ENCODE measurements at regions not wholly inside any gene's neighbourhood (a gene's known extent, or its start where the extent isn't known, plus 50 kb on each side); places are given as distances from the start of the nearest gene placed in this dataset.

GRCh38 chr18:43465483-43465882, 188.2 kb upstream of the SYT4 start:
- ATAC-seq (no peak), DNase-seq (no peak)
- intact Hi-C loops (cut with micrococcal nuclease), result no loop called here

- DNase-seq (no peak), ATAC-seq (no peak)
- intact Hi-C loops (cut with micrococcal nuclease), result no loop called here
These were observed 194.6 kb upstream of the SYT4 start for GRCh38 chr18:43471873-43472272.

GRCh38 chr18:43481069-43481468, 203.8 kb upstream of the SYT4 start:
- DNase-seq (no peak), ATAC-seq (no peak)
- intact Hi-C loops (cut with micrococcal nuclease), result no loop called here

GRCh38 chr18:43482136-43482535, 204.8 kb upstream of the SYT4 start:
- no peak for ATAC-seq
- intact Hi-C loops (cut with micrococcal nuclease), result no loop called here
- DNase-seq, result no peak

GRCh38 chr18:43482600-43482999, 205.3 kb upstream of the SYT4 start:
- DNase-seq, result no peak
- intact Hi-C loops (cut with micrococcal nuclease), result no loop called here
- ATAC-seq, result no peak

- intact Hi-C loops (cut with micrococcal nuclease), result no loop called here
- ATAC-seq (no peak), DNase-seq (no peak)
These were observed 207.4 kb upstream of the SYT4 start for GRCh38 chr18:43484710-43485109.

- intact Hi-C loops (cut with micrococcal nuclease), result no loop called here
- DNase-seq (no peak), ATAC-seq (no peak)
These were observed 208.3 kb upstream of the SYT4 start for GRCh38 chr18:43485545-43485963.

- no peak for ATAC-seq
- DNase-seq, result no peak
These were observed 209.2 kb upstream of the SYT4 start for GRCh38 chr18:43486462-43486861.

GRCh38 chr18:43501099-43501498, 223.8 kb upstream of the SYT4 start:
- intact Hi-C loops (cut with micrococcal nuclease), result no loop called here
- no peak for ATAC-seq
- DNase-seq, result no peak

More at GRCh38 chr18:43486462-43486861, 209.2 kb upstream of the SYT4 start:
- intact Hi-C loops (cut with micrococcal nuclease), result no loop called here

- no peak for ATAC-seq
- intact Hi-C loops (cut with micrococcal nuclease), result no loop called here
- no peak for DNase-seq
These were observed 229.6 kb upstream of the SYT4 start for GRCh38 chr18:43506935-43507334.

GRCh38 chr18:43507842-43508481, 230.7 kb upstream of the SYT4 start:
- intact Hi-C loops (cut with micrococcal nuclease), result no loop called here
- DNase-seq, result no peak
- ATAC-seq, result no peak

GRCh38 chr18:43514747-43515146, 237.5 kb upstream of the SYT4 start:
- DNase-seq, result no peak
- ATAC-seq, result no peak
- intact Hi-C loops (cut with micrococcal nuclease), result no loop called here

GRCh38 chr18:43515481-43515880, 238.2 kb upstream of the SYT4 start:
- ATAC-seq (no peak), DNase-seq (no peak)
- intact Hi-C loops (cut with micrococcal nuclease), result no loop called here

GRCh38 chr18:43524260-43524659, 247.0 kb upstream of the SYT4 start:
- DNase-seq (no peak), ATAC-seq (no peak)
- intact Hi-C loops (cut with micrococcal nuclease), result no loop called here

- intact Hi-C loops (cut with micrococcal nuclease), result no loop called here
- DNase-seq (no peak), ATAC-seq (peak; percentile 54)
These were observed 247.9 kb upstream of the SYT4 start for GRCh38 chr18:43525169-43525568.

GRCh38 chr18:43526426-43527145, 249.3 kb upstream of the SYT4 start:
- DNase-seq, result no peak
- intact Hi-C loops (cut with micrococcal nuclease), result no loop called here
- ATAC-seq, result no peak

- intact Hi-C loops (cut with micrococcal nuclease), result no loop called here
- no peak for DNase-seq
- no peak for ATAC-seq
These were observed 254.1 kb upstream of the SYT4 start for GRCh38 chr18:43531438-43531837.

GRCh38 chr18:43533371-43533770, 256.1 kb upstream of the SYT4 start:
- no peak for ATAC-seq
- DNase-seq, result no peak
- intact Hi-C loops (cut with micrococcal nuclease), result no loop called here

- ATAC-seq (no peak), DNase-seq (no peak)
- intact Hi-C loops (cut with micrococcal nuclease), result no loop called here
These were observed 257.2 kb upstream of the SYT4 start for GRCh38 chr18:43534511-43534910.

- no peak for DNase-seq
- no peak for ATAC-seq
- intact Hi-C loops (cut with micrococcal nuclease), result no loop called here
These were observed 262.6 kb upstream of the SYT4 start for GRCh38 chr18:43539862-43540261.

- ATAC-seq, result no peak
- intact Hi-C loops (cut with micrococcal nuclease), result no loop called here
- no peak for DNase-seq
These were observed 264.7 kb upstream of the SYT4 start for GRCh38 chr18:43542016-43542415.
